Activated CD4-positive, alpha-beta T cell treated with anti-CD3 and anti-CD28 coated beads, Interleukin-2, amount 10 ng/mL, durations not matched to agents 24 days and 14 days (primary cell): ENCODE measurements at regions not wholly inside any gene's neighbourhood (a gene's known extent, or its start where the extent isn't known, plus 50 kb on each side); places are given as distances from the start of the nearest gene placed in this dataset.
"Not testable (repeated sequence)": the region's sequence is repeated elsewhere in the genome, so short reads cannot be mapped to it uniquely, and the experiment has no call there.

Experiments
- DNase-seq: peaks from one replicate; pipeline ENCODE4 v3.0.0; 2022
- H3K27ac Mint-ChIP-seq: one replicate; pipeline ENCODE4 v1.8.0; 2022; ENCODE audit warnings: mild to moderate bottlenecking, mixed read lengths
- H3K27me3 Mint-ChIP-seq: one replicate; pipeline ENCODE4 v1.8.0; 2022; ENCODE audit warnings: mixed read lengths
- H3K36me3 Mint-ChIP-seq: one replicate; pipeline ENCODE4 v1.8.0; 2022; ENCODE audit warnings: low read depth, mild to moderate bottlenecking, mixed read lengths
- H3K4me1 Mint-ChIP-seq: one replicate; pipeline ENCODE4 v1.8.0; 2021; ENCODE audit warnings: mixed read lengths
- H3K4me3 Mint-ChIP-seq: one replicate; pipeline ENCODE4 v1.8.0; 2022; ENCODE audit warnings: mild to moderate bottlenecking, moderate library complexity, mixed read lengths
- H3K9me3 Mint-ChIP-seq: one replicate; pipeline ENCODE4 v1.8.0; 2021; ENCODE audit warnings: mixed read lengths
- intact Hi-C: fragments of 100-400 bp; cut with micrococcal nuclease; formaldehyde crosslinking; loops from one replicate; pipeline ENCODE4 v1.15.1; 2023

DNA sequence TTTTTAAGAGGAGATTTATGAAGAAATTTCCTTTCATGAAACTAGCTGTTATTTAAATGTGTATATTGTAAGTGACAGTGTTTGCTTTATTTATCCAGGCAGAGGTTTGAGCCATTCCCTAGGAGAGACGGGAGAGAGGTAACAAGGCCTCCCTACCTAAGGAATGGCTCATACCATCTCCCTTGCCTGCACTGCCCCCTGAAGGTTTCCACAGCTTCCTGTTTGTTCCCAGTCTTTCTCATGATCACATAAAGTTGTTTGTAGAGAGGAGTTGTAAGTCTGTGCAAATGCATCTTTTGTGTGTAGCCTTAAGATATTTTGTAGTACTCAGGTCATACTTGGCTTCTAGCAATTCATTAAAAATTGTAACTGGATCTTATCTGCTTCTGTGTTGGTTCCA is 1504.5 kb upstream of the PCDH10 start:
- DNase-seq = no peak
- Mint-ChIP-seq H3K36me3 (no peaks in the 10 kb centered on the region), H3K4me3 (no peak overlapping the region), H3K27me3 (no peaks in the 10 kb centered on the region), H3K4me1 (no peaks in the 10 kb centered on the region), H3K9me3 (no peaks in the 10 kb centered on the region), H3K27ac (no peak overlapping the region)
- intact Hi-C loops = no loop called here

GRCh38 chr4:131649227-131649626 is 1499.9 kb upstream of the PCDH10 start:
- Mint-ChIP-seq H3K9me3 (no peaks in the 10 kb centered on the region), H3K4me3 (no peak overlapping the region), H3K27ac (no peak overlapping the region), H3K27me3 (no peaks in the 10 kb centered on the region), H3K36me3 (no peaks in the 10 kb centered on the region), H3K4me1 (no peaks in the 10 kb centered on the region)
- no peak for DNase-seq
- intact Hi-C loops = no loop called here

- Mint-ChIP-seq H3K27ac (no peak overlapping the region), H3K27me3 (no peaks in the 10 kb centered on the region), H3K9me3 (no peaks in the 10 kb centered on the region), H3K4me3 (no peak overlapping the region), H3K4me1 (no peaks in the 10 kb centered on the region), H3K36me3 (no peaks in the 10 kb centered on the region)
- no peak for DNase-seq
- intact Hi-C loops = no loop called here
These were observed 1498.1 kb upstream of the PCDH10 start for GRCh38 chr4:131650951-131651350.

GRCh38 chr4:131683314-131683713 is 1465.8 kb upstream of the PCDH10 start:
- H3K27ac Mint-ChIP-seq, DNase-seq, intact Hi-C loops, H3K4me3 Mint-ChIP-seq, H3K36me3 Mint-ChIP-seq, H3K27me3 Mint-ChIP-seq, H3K9me3 Mint-ChIP-seq, H3K4me1 Mint-ChIP-seq: not testable (repeated sequence)

DNA sequence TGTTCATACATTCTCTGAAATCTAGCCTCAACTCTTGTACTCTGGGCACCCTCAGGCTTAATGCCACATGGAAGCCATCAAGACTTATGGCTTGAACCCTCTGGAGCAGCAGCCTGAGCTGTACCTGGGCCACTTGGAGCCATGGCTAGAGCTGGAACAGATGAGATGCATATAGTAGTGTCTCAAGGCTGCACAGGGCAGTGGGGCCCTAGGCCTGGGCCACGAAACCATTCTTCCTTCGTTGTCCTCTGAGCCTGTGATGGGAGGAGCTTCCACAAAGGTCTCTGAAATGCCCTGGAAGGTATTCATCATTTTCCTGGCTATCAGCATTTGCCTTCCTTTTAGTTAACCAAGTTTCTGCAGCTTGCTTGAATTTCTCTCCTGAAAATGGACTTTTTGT is 1427.2 kb upstream of the PCDH10 start:
- Mint-ChIP-seq H3K36me3 (no peaks in the 10 kb centered on the region), H3K27me3 (no peaks in the 10 kb centered on the region), H3K9me3 (no peaks in the 10 kb centered on the region), H3K4me3 (no peak overlapping the region), H3K27ac (no peak overlapping the region), H3K4me1 (no peaks in the 10 kb centered on the region)
- intact Hi-C loops = no loop called here
- no peak for DNase-seq

- DNase-seq, H3K27me3 Mint-ChIP-seq, H3K27ac Mint-ChIP-seq, H3K4me1 Mint-ChIP-seq, intact Hi-C loops, H3K9me3 Mint-ChIP-seq, H3K4me3 Mint-ChIP-seq, H3K36me3 Mint-ChIP-seq: not testable (repeated sequence)
These were observed 1426.0 kb upstream of the PCDH10 start for GRCh38 chr4:131723069-131723468.

DNA sequence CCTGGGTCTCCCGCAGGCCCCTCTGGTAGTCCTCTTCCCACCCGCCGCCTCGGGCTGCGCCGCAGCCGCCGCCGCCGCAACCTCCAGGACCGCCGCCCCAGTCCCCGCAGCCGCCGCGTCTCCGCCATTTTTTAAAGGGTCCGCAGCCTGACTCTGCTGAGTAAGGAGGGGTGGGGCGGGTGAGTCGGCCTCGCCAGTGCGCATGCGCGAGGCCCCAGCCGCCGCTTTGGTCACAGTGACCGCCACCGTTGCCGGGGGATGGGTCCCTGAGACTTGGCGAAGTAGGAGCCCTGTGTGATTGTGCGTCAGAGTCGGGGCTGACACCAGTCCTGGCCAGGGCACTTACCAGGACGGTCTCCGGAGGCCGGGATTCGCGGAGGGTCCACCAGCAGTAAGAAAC is 1424.2 kb upstream of the PCDH10 start:
- peak overlapping the region; percentile 63 for H3K4me3 Mint-ChIP-seq
- H3K27me3 Mint-ChIP-seq, H3K9me3 Mint-ChIP-seq, H3K4me1 Mint-ChIP-seq, H3K36me3 Mint-ChIP-seq, H3K27ac Mint-ChIP-seq, intact Hi-C loops: not testable (repeated sequence)
- DNase-seq = peak; percentile 89

DNA sequence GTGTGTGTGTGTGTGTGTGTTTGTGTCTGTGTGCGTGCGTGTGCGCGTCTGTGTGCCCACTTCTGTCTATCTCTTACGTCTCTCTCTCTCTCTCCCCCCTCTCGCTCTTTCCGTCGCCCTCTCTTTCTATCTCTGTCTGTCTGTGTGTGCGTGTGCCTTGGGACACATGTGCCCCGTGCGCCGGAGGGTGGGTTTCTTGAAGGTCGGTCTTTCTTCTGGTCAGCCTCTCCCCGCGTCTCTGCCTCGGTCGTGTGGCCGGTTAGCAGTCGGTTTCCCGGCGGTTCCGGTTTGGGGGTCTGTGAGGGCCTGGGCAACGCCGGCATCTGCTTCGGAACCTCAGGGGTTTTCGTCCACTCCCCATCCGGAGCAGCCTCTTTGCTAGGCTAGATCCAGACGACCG is 1423.6 kb upstream of the PCDH10 start:
- H3K36me3 Mint-ChIP-seq, H3K4me1 Mint-ChIP-seq, H3K9me3 Mint-ChIP-seq, intact Hi-C loops, H3K27ac Mint-ChIP-seq, H3K27me3 Mint-ChIP-seq, DNase-seq: not testable (repeated sequence)
- peak overlapping the region; percentile 41 for H3K4me3 Mint-ChIP-seq

DNA sequence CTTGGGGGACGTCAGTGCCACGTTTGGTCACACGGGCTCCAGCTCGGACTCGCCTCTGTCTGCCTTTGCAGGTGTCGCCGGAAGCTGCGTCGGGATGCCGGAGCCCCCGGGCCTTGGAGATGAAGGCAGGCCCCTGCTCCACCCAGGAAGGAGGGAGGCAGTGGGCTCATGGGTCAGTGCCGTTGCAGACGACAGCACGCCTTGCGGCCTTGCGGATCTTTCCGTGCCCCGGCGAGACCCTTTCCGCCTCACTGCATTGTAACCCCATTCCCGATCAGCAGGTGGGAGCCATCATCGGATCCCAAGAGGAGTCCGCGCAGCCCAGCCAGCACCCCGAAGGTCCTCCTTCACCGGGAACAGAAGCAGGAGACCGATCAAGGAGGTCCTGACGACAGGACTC is 1422.2 kb upstream of the PCDH10 start:
- H3K4me3 Mint-ChIP-seq, H3K27ac Mint-ChIP-seq, H3K36me3 Mint-ChIP-seq, H3K27me3 Mint-ChIP-seq, H3K4me1 Mint-ChIP-seq, H3K9me3 Mint-ChIP-seq, intact Hi-C loops, DNase-seq: not testable (repeated sequence)

DNA sequence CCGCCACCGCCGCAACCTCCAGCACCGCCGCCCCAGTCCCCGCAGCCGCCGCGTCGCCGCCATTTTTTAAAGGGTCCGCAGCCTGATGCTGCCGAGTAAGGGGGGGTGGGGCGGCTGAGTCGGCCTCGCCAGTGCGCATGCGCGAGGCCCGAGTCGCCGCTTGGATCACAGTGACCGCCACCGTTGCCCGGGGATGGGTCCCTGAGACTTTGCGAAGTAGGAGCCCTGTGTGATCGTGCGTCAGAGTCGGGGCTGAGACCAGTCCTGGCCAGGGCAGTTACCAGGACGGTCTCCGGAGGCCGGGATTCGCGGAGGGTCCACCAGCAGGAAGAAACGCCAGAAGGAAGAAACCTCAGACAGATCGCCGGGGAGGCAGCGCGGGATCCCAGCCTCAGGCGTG is 1421.7 kb upstream of the PCDH10 start:
- intact Hi-C loops, H3K9me3 Mint-ChIP-seq, H3K27me3 Mint-ChIP-seq, H3K36me3 Mint-ChIP-seq, H3K4me1 Mint-ChIP-seq: not testable (repeated sequence)
- DNase-seq = peak; percentile 68
- Mint-ChIP-seq H3K4me3 (peak overlapping the region; percentile 86), H3K27ac (peak overlapping the region; percentile 74)

DNA sequence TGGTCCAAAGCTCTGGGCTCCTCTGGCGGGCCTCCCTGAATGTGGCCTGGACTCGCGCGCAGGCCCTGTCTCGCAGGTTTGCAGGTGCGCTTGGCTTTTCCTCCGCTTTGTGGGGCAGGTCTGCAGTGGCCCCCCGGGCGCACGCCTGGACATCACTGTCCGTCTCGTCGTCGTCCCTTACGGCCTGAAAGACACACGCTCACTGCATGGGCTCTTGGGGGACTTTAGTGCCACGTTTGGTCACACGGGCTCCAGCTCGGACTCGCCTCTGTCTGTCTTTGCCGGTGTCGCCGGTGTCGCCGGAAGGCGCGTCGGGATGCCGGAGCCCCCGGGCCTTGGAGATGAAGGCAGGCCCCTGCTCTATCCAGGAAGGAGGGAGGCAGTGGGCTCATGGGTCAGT is 1419.9 kb upstream of the PCDH10 start:
- H3K4me3 Mint-ChIP-seq, H3K36me3 Mint-ChIP-seq, H3K4me1 Mint-ChIP-seq, H3K9me3 Mint-ChIP-seq, H3K27ac Mint-ChIP-seq, DNase-seq, H3K27me3 Mint-ChIP-seq, intact Hi-C loops: not testable (repeated sequence)

DNA sequence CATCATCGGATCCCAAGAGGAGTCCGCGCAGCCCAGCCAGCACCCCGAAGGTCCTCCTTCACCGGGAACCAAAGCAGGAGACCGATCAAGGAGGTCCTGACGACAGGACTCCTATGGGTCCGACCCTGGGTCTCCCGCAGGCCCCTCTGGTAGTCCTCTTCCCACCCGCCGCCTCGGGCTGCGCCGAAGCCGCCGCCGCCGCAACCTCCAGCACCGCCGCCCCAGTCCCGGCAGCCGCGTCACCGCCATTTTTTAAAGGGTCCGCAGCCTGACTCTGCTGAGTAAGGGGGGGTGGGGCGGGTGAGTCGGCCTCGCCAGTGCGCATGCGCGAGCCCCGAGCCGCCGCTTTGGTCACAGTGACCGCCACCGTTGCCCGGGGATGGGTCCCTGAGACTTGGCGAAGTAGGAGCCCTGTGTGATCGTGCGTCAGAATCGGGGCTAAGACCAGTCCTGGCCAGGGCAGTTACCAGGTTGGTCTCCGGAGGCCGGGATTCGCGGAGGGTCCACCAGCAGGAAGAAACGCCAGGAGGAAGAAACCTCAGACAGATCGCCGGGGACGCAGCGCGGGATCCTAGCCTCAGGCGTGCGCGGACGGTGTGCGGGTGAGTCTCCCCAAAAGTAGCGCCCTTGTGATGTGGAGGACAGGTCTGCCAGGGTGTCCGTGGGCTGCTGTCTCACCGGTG is 1419.2 kb upstream of the PCDH10 start:
- H3K4me3 Mint-ChIP-seq, DNase-seq, H3K36me3 Mint-ChIP-seq, intact Hi-C loops, H3K27me3 Mint-ChIP-seq, H3K4me1 Mint-ChIP-seq, H3K27ac Mint-ChIP-seq, H3K9me3 Mint-ChIP-seq: not testable (repeated sequence)

- DNase-seq, H3K4me1 Mint-ChIP-seq, H3K9me3 Mint-ChIP-seq, intact Hi-C loops, H3K27ac Mint-ChIP-seq, H3K36me3 Mint-ChIP-seq, H3K4me3 Mint-ChIP-seq, H3K27me3 Mint-ChIP-seq: not testable (repeated sequence)
These were observed 1418.5 kb upstream of the PCDH10 start for GRCh38 chr4:131730574-131730973.

GRCh38 chr4:131732034-131732630 is 1417.0 kb upstream of the PCDH10 start:
- H3K27ac Mint-ChIP-seq, H3K4me1 Mint-ChIP-seq, H3K27me3 Mint-ChIP-seq, H3K4me3 Mint-ChIP-seq, H3K9me3 Mint-ChIP-seq, DNase-seq, intact Hi-C loops, H3K36me3 Mint-ChIP-seq: not testable (repeated sequence)

- H3K36me3 Mint-ChIP-seq, DNase-seq, intact Hi-C loops, H3K4me3 Mint-ChIP-seq, H3K27ac Mint-ChIP-seq, H3K4me1 Mint-ChIP-seq, H3K9me3 Mint-ChIP-seq, H3K27me3 Mint-ChIP-seq: not testable (repeated sequence)
These were observed 1414.8 kb upstream of the PCDH10 start for GRCh38 chr4:131734321-131734720.
